GM23338 (cell line): ENCODE measurements at regions not wholly inside any gene's neighbourhood (a gene's known extent, or its start where the extent isn't known, plus 50 kb on each side); places are given as distances from the start of the nearest gene placed in this dataset.

Experiments used
- ATAC-seq: fragments of 200-7000 bp; cut with Tn5 transposase; 3 replicates; pipeline ENCODE4 v1.9.1; 2020
- DNase-seq: peaks from one replicate; pipeline ENCODE4 v3.0.0-alpha.2; 2015; ENCODE audit warnings: low spot score
- H2AFZ ChIP-seq: fragments of 200-600 bp; sonication (generic); 2 replicates; pipeline ENCODE4 v1.8.0; 2016; ENCODE audit warnings: antibody characterized with exemption, mild to moderate bottlenecking, moderate library complexity
- H3F3A ChIP-seq: fragments of 200-600 bp; sonication (generic); replicated peaks from 2 replicates; pipeline ENCODE4 v1.8.0; 2017; ENCODE audit warnings: antibody characterized with exemption, mixed run types, low read depth
- H3K27ac ChIP-seq: fragments of 200-600 bp; sonication (generic); 2 replicates; pipeline ENCODE4 v1.6.1; 2016; ENCODE audit warnings: low read depth
- H3K27me3 ChIP-seq: fragments of 200-600 bp; sonication (generic); 2 replicates; pipeline ENCODE4 v1.8.0; 2016; ENCODE audit warnings: mild to moderate bottlenecking, mixed run types, moderate library complexity; ENCODE audit not compliant: insufficient read depth
- H3K36me3 ChIP-seq: fragments of 200-600 bp; sonication (generic); 2 replicates; pipeline ENCODE4 v1.8.0; 2016; ENCODE audit warnings: mild to moderate bottlenecking; ENCODE audit not compliant: insufficient read depth
- H3K4me1 ChIP-seq: fragments of 200-600 bp; sonication (generic); 2 replicates; pipeline ENCODE4 v1.8.0; 2016; ENCODE audit warnings: mild to moderate bottlenecking, moderate library complexity; ENCODE audit not compliant: insufficient read depth
- H3K4me2 ChIP-seq: fragments of 200-600 bp; sonication (generic); 2 replicates; pipeline ENCODE4 v1.7.1; 2017; ENCODE audit warnings: mixed run types
- H3K4me3 ChIP-seq: fragments of 200-600 bp; sonication (generic); 2 replicates; pipeline ENCODE4 v1.6.1; 2016; ENCODE audit warnings: mixed run types
- H3K79me2 ChIP-seq: fragments of 200-600 bp; sonication (generic); replicated peaks from 2 replicates; pipeline ENCODE4 v1.8.0; 2017; ENCODE audit warnings: mild to moderate bottlenecking; ENCODE audit not compliant: insufficient read depth
- H3K9me2 ChIP-seq: fragments of 200-600 bp; sonication (generic); 2 replicates; pipeline ENCODE4 v1.8.0; 2017; ENCODE audit not compliant: insufficient read depth
- H4K20me1 ChIP-seq: fragments of 200-600 bp; sonication (generic); replicated peaks from 2 replicates; pipeline ENCODE4 v1.8.0; 2017; ENCODE audit warnings: mild to moderate bottlenecking; ENCODE audit not compliant: insufficient read depth
- H3K27ac Mint-ChIP-seq: 2 replicates; pipeline ENCODE4 v1.8.0; 2020; ENCODE audit warnings: inconsistent platforms, mild to moderate bottlenecking, moderate library complexity, mixed read lengths
- H3K27me3 Mint-ChIP-seq: 3 replicates; pipeline ENCODE4 v1.8.0; 2022; ENCODE audit warnings: low read depth, mild to moderate bottlenecking, moderate library complexity, mixed read lengths, inconsistent platforms; ENCODE audit not compliant: insufficient read depth, poor library complexity
- H3K36me3 Mint-ChIP-seq: 3 replicates; pipeline ENCODE4 v1.8.0; 2021; ENCODE audit warnings: low read depth, mild to moderate bottlenecking, inconsistent platforms, moderate library complexity, mixed read lengths
- H3K4me1 Mint-ChIP-seq: 3 replicates; pipeline ENCODE4 v1.8.0; 2020; ENCODE audit warnings: mild to moderate bottlenecking, inconsistent platforms, mixed read lengths
- H3K4me3 Mint-ChIP-seq: 3 replicates; pipeline ENCODE4 v1.8.0; 2021; ENCODE audit warnings: moderate library complexity, mild to moderate bottlenecking, inconsistent platforms, mixed read lengths
- H3K9me3 Mint-ChIP-seq: 3 replicates; pipeline ENCODE4 v1.8.0; 2020; ENCODE audit warnings: moderate library complexity, mild to moderate bottlenecking, inconsistent platforms, mixed read lengths
- CREB1 ChIP-seq: fragments of 250-450 bp; sonication (Bioruptor Pico); IDR thresholded peaks from 2 replicates; pipeline ENCODE4 v1.5.0; 2020; ENCODE audit warnings: low read depth, mild to moderate bottlenecking, moderate library complexity
- EZH2 ChIP-seq: fragments of 200-600 bp; sonication (generic); IDR thresholded peaks from one replicate; pipeline ENCODE4 v1.8.0; 2017; ENCODE audit warnings: antibody characterized with exemption, mild to moderate bottlenecking, low read depth; ENCODE audit not compliant: unreplicated experiment
- EZH2phosphoT487 ChIP-seq: fragments of 200-600 bp; sonication (generic); IDR thresholded peaks from one replicate; pipeline ENCODE4 v1.8.1; 2018; ENCODE audit warnings: antibody characterized with exemption; ENCODE audit not compliant: unreplicated experiment
- JUNB ChIP-seq: IDR thresholded peaks from one replicate; pipeline ENCODE4 v1.6.1; 2016; ENCODE audit warnings: antibody characterized with exemption; ENCODE audit not compliant: unreplicated experiment
- NANOG ChIP-seq: IDR thresholded peaks from 2 replicates; pipeline ENCODE4 v1.6.1; 2016; ENCODE audit warnings: antibody characterized with exemption, borderline replicate concordance
- POLR2AphosphoS5 ChIP-seq: IDR thresholded peaks from 2 replicates; pipeline ENCODE4 v1.6.1; 2016; ENCODE audit warnings: antibody characterized with exemption, low read depth
- STAT1 ChIP-seq: IDR thresholded peaks from one replicate; pipeline ENCODE4 v1.6.1; 2016; ENCODE audit warnings: antibody characterized with exemption; ENCODE audit not compliant: unreplicated experiment
- ZNF114 ChIP-seq: fragments of 250-450 bp; sonication (Bioruptor Pico); IDR thresholded peaks from 2 replicates; pipeline ENCODE4 v1.5.0; 2020; ENCODE audit warnings: mild to moderate bottlenecking, moderate library complexity
- ZNF331 ChIP-seq: fragments of 250-450 bp; sonication (Bioruptor Pico); IDR thresholded peaks from 2 replicates; pipeline ENCODE4 v1.5.0; 2020; ENCODE audit warnings: low read depth, mild to moderate bottlenecking, moderate library complexity
- TF ChIP-seq, protein P1 (sequence below), 2 experiments: fragments of 200-600 bp in 1 of 2; sonication (generic) in 1 of 2; conservative IDR thresholded peaks; 2 replicates each; pipeline versions ENCODE4 v1.5.1 to v1.6.1; 2016 to 2017; ENCODE audit warnings: antibody characterized with exemption in 2 of 2, low read depth in 2 of 2, mild to moderate bottlenecking in 2 of 2, moderate library complexity in 1 of 2
- TF ChIP-seq, protein P2 (sequence below): IDR thresholded peaks from 2 replicates; pipeline ENCODE4 v1.6.1; 2016; ENCODE audit warnings: antibody characterized with exemption
- TF ChIP-seq, protein P3 (sequence below): fragments of 250-450 bp; sonication (Bioruptor Pico); IDR thresholded peaks from 2 replicates; pipeline ENCODE4 v1.5.0; 2020; ENCODE audit warnings: mild to moderate bottlenecking, moderate library complexity
- TF ChIP-seq, protein P4 (sequence below): IDR thresholded peaks from one replicate; pipeline ENCODE4 v1.6.1; 2018; ENCODE audit warnings: antibody characterized with exemption; ENCODE audit not compliant: unreplicated experiment

DNA sequence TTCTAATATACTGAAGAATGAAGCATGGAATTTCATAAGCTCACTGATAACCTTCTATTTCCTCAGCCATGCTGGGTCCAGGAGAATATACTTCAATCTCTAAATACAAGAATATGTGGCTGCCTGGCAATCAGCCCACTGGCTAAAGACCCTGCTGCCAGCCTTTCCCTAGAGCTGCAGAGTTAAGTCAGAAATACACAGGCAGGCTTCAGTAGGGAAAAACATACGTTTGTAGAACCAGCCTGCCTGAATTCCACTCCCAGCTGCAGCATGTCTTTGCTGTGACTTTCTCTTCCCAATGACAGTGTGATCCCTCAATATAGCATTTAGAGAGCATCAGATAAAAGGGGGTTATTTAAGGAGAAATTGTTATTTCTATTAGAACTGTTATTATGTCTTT, 289.1 kb downstream of the PCDH19 start:
- Mint-ChIP-seq H3K36me3 (peaks cover 6% of the 10 kb centered on the region; the same call in 2 of the 3 replicates), H3K4me1 (peaks cover 6% of the 10 kb centered on the region; the same call in 1 of the 3 replicates), H3K9me3 (peaks cover 6% of the 10 kb centered on the region; the same call in 2 of the 3 replicates), H3K27me3 (no peaks in the 10 kb centered on the region), H3K27ac (no peak overlapping the region), H3K4me3 (no peak overlapping the region)
- Histone ChIP-seq H3F3A (no peaks in the 10 kb centered on the region), H3K4me3 (no peak overlapping the region), H3K9me2 (no peaks in the 10 kb centered on the region), H3K4me2 (no peak overlapping the region), H3K4me1 (peaks cover 2% of the 10 kb centered on the region), H3K36me3 (no peaks in the 10 kb centered on the region), H3K27me3 (no peaks in the 10 kb centered on the region), H4K20me1 (no peaks in the 10 kb centered on the region), H3K79me2 (no peaks in the 10 kb centered on the region), H2AFZ (no peak overlapping the region), H3K27ac (no peak overlapping the region)
- ATAC-seq (no peak), DNase-seq (no peak)
- TF ChIP-seq, protein P1, sequence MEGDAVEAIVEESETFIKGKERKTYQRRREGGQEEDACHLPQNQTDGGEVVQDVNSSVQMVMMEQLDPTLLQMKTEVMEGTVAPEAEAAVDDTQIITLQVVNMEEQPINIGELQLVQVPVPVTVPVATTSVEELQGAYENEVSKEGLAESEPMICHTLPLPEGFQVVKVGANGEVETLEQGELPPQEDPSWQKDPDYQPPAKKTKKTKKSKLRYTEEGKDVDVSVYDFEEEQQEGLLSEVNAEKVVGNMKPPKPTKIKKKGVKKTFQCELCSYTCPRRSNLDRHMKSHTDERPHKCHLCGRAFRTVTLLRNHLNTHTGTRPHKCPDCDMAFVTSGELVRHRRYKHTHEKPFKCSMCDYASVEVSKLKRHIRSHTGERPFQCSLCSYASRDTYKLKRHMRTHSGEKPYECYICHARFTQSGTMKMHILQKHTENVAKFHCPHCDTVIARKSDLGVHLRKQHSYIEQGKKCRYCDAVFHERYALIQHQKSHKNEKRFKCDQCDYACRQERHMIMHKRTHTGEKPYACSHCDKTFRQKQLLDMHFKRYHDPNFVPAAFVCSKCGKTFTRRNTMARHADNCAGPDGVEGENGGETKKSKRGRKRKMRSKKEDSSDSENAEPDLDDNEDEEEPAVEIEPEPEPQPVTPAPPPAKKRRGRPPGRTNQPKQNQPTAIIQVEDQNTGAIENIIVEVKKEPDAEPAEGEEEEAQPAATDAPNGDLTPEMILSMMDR (conservative IDR thresholded peaks at IDR 0.05; ENCODE audit: low read depth in 2 of 2) = no peak
- no peak for TF ChIP-seq ZNF114
- TF ChIP-seq ZNF331 (CRISPR knock-in tag) = no peak
- no peak for TF ChIP-seq STAT1
- TF ChIP-seq NANOG = no peak
- TF ChIP-seq, protein P2, sequence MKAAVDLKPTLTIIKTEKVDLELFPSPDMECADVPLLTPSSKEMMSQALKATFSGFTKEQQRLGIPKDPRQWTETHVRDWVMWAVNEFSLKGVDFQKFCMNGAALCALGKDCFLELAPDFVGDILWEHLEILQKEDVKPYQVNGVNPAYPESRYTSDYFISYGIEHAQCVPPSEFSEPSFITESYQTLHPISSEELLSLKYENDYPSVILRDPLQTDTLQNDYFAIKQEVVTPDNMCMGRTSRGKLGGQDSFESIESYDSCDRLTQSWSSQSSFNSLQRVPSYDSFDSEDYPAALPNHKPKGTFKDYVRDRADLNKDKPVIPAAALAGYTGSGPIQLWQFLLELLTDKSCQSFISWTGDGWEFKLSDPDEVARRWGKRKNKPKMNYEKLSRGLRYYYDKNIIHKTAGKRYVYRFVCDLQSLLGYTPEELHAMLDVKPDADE = no peak
- TF ChIP-seq EZH2 = no peak
- no peak for TF ChIP-seq EZH2phosphoT487
- no peak for TF ChIP-seq JUNB
- TF ChIP-seq, protein P3, sequence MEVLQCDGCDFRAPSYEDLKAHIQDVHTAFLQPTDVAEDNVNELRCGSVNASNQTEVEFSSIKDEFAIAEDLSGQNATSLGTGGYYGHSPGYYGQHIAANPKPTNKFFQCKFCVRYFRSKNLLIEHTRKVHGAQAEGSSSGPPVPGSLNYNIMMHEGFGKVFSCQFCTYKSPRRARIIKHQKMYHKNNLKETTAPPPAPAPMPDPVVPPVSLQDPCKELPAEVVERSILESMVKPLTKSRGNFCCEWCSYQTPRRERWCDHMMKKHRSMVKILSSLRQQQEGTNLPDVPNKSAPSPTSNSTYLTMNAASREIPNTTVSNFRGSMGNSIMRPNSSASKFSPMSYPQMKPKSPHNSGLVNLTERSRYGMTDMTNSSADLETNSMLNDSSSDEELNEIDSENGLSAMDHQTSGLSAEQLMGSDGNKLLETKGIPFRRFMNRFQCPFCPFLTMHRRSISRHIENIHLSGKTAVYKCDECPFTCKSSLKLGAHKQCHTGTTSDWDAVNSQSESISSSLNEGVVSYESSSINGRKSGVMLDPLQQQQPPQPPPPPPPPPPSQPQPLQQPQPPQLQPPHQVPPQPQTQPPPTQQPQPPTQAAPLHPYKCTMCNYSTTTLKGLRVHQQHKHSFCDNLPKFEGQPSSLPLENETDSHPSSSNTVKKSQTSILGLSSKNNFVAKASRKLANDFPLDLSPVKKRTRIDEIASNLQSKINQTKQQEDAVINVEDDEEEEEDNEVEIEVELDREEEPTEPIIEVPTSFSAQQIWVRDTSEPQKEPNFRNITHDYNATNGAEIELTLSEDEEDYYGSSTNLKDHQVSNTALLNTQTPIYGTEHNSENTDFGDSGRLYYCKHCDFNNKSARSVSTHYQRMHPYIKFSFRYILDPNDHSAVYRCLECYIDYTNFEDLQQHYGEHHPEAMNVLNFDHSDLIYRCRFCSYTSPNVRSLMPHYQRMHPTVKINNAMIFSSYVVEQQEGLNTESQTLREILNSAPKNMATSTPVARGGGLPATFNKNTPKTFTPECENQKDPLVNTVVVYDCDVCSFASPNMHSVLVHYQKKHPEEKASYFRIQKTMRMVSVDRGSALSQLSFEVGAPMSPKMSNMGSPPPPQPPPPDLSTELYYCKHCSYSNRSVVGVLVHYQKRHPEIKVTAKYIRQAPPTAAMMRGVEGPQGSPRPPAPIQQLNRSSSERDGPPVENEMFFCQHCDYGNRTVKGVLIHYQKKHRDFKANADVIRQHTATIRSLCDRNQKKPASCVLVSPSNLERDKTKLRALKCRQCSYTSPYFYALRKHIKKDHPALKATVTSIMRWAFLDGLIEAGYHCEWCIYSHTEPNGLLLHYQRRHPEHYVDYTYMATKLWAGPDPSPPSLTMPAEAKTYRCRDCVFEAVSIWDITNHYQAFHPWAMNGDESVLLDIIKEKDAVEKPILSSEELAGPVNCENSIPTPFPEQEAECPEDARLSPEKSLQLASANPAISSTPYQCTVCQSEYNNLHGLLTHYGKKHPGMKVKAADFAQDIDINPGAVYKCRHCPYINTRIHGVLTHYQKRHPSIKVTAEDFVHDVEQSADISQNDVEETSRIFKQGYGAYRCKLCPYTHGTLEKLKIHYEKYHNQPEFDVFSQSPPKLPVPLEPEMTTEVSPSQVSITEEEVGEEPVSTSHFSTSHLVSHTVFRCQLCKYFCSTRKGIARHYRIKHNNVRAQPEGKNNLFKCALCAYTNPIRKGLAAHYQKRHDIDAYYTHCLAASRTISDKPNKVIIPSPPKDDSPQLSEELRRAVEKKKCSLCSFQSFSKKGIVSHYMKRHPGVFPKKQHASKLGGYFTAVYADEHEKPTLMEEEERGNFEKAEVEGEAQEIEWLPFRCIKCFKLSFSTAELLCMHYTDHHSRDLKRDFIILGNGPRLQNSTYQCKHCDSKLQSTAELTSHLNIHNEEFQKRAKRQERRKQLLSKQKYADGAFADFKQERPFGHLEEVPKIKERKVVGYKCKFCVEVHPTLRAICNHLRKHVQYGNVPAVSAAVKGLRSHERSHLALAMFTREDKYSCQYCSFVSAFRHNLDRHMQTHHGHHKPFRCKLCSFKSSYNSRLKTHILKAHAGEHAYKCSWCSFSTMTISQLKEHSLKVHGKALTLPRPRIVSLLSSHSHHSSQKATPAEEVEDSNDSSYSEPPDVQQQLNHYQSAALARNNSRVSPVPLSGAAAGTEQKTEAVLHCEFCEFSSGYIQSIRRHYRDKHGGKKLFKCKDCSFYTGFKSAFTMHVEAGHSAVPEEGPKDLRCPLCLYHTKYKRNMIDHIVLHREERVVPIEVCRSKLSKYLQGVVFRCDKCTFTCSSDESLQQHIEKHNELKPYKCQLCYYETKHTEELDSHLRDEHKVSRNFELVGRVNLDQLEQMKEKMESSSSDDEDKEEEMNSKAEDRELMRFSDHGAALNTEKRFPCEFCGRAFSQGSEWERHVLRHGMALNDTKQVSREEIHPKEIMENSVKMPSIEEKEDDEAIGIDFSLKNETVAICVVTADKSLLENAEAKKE (CRISPR knock-in tag) = no peak
- TF ChIP-seq CREB1 = no peak
- TF ChIP-seq, protein P4, sequence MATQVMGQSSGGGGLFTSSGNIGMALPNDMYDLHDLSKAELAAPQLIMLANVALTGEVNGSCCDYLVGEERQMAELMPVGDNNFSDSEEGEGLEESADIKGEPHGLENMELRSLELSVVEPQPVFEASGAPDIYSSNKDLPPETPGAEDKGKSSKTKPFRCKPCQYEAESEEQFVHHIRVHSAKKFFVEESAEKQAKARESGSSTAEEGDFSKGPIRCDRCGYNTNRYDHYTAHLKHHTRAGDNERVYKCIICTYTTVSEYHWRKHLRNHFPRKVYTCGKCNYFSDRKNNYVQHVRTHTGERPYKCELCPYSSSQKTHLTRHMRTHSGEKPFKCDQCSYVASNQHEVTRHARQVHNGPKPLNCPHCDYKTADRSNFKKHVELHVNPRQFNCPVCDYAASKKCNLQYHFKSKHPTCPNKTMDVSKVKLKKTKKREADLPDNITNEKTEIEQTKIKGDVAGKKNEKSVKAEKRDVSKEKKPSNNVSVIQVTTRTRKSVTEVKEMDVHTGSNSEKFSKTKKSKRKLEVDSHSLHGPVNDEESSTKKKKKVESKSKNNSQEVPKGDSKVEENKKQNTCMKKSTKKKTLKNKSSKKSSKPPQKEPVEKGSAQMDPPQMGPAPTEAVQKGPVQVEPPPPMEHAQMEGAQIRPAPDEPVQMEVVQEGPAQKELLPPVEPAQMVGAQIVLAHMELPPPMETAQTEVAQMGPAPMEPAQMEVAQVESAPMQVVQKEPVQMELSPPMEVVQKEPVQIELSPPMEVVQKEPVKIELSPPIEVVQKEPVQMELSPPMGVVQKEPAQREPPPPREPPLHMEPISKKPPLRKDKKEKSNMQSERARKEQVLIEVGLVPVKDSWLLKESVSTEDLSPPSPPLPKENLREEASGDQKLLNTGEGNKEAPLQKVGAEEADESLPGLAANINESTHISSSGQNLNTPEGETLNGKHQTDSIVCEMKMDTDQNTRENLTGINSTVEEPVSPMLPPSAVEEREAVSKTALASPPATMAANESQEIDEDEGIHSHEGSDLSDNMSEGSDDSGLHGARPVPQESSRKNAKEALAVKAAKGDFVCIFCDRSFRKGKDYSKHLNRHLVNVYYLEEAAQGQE = no peak
- no peak for TF ChIP-seq POLR2AphosphoS5
